ENCODE measurements at regions not wholly inside any gene's neighbourhood (a gene's known extent, or its start where the extent isn't known, plus 50 kb on each side); places are given as distances from the start of the nearest gene placed in this dataset.
A peak's percentile ranks its signal among the peaks of the same experiment; 100 is the strongest.

GRCh38 chr21:25024639-25025038 is 582.6 kb downstream of the MRPL39 start:
- no peak for DNase-seq

GRCh38 chr21:25005388-25005787 is 601.9 kb downstream of the MRPL39 start:
- DNase-seq = no peak

GRCh38 chr21:25002676-25003075 is 604.6 kb downstream of the MRPL39 start:
- no peak for DNase-seq

GRCh38 chr21:24995216-24995615 is 612.1 kb downstream of the MRPL39 start:
- peak; percentile 6 for DNase-seq

- DNase-seq = no peak
Observed at GRCh38 chr21:24994717-24995116, 612.6 kb downstream of the MRPL39 start.

GRCh38 chr21:24989516-24989915 is 617.8 kb downstream of the MRPL39 start:
- DNase-seq = no peak

GRCh38 chr21:24988941-24989340 is 618.3 kb downstream of the MRPL39 start:
- DNase-seq = no peak

- no peak for DNase-seq
Observed at GRCh38 chr21:24976238-24976637, 631.0 kb downstream of the MRPL39 start.

- no peak for DNase-seq
Observed at GRCh38 chr21:24969068-24969467, 638.2 kb downstream of the MRPL39 start.

GRCh38 chr21:24955275-24955961 is 651.9 kb downstream of the MRPL39 start:
- no peak for DNase-seq

- no peak for DNase-seq
Observed at GRCh38 chr21:24948186-24948585, 659.1 kb downstream of the MRPL39 start.

GRCh38 chr21:24945910-24946309 is 661.4 kb downstream of the MRPL39 start:
- DNase-seq = no peak

GRCh38 chr21:24941316-24942185 is 665.7 kb downstream of the MRPL39 start:
- DNase-seq = peak; percentile 9

- DNase-seq = no peak
Observed at GRCh38 chr21:24939291-24939690, 668.0 kb downstream of the MRPL39 start.

- DNase-seq = no peak
Observed at GRCh38 chr21:24938573-24938972, 668.7 kb downstream of the MRPL39 start.

GRCh38 chr21:24935991-24936390 is 671.3 kb downstream of the MRPL39 start:
- no peak for DNase-seq

- no peak for DNase-seq
Observed at GRCh38 chr21:24910591-24910990, 696.7 kb downstream of the MRPL39 start.

- DNase-seq = no peak
Observed at GRCh38 chr21:24903994-24904635, 703.2 kb downstream of the MRPL39 start.

GRCh38 chr21:24899138-24899537 is 708.1 kb downstream of the MRPL39 start:
- no peak for DNase-seq

- no peak for DNase-seq
Observed at GRCh38 chr21:24897883-24898282, 709.4 kb downstream of the MRPL39 start.

- DNase-seq = no peak
Observed at GRCh38 chr21:24896735-24897124, 710.6 kb downstream of the MRPL39 start.

- peak; percentile 8 for DNase-seq
Observed at GRCh38 chr21:24895885-24896734, 711.2 kb downstream of the MRPL39 start.

Data from muscle of arm (tissue), 1 donor.